ENCODE measurements at regions not wholly inside any gene's neighbourhood (a gene's known extent, or its start where the extent isn't known, plus 50 kb on each side); places are given as distances from the start of the nearest gene placed in this dataset.

- H3K9me3 ChIP-seq, result no peaks in the 10 kb centered on the region
- no peak overlapping the region for H3K4me3 ChIP-seq (ENCODE audit: low read depth in 2 of 2, low read length in 1 of 2)
- POLR2A ChIA-PET, result no interaction called here
- H3K79me2 ChIP-seq (ENCODE audit: insufficient read depth), result no peaks in the 10 kb centered on the region
- H4K20me1 ChIP-seq (ENCODE audit: insufficient read depth), result no peaks in the 10 kb centered on the region
- no peaks in the 10 kb centered on the region for H3K27me3 ChIP-seq (ENCODE audit: insufficient read depth)
- no peaks in the 10 kb centered on the region for H3K9me2 ChIP-seq
- TF ChIP-seq REST (IDR thresholded peaks at IDR 0.05; ENCODE audit: low read depth, low read length) (no peak), RAD21 (IDR thresholded peaks at IDR 0.05; ENCODE audit: low read length) (no peak), PBX3 (IDR thresholded peaks at IDR 0.05) (peak; percentile 35; the same call in 1 of the 2 replicates), MEF2A (IDR thresholded peaks at IDR 0.05; ENCODE audit: borderline replicate concordance, low read depth) (no peak), GABPA (IDR thresholded peaks at IDR 0.05; ENCODE audit: low read depth) (no peak), FOXJ3 (CRISPR knock-in tag; IDR thresholded peaks at IDR 0.05) (no peak), RCOR1 (IDR thresholded peaks at IDR 0.05; ENCODE audit: low read length) (no peak), SIN3A (IDR thresholded peaks at IDR 0.05; ENCODE audit: borderline replicate concordance, low read depth, low read length) (no peak), CHD2 (IDR thresholded peaks at IDR 0.05; ENCODE audit: low read length, partially characterized antibody) (no peak), FOSL2 (IDR thresholded peaks at IDR 0.05; ENCODE audit: borderline replicate concordance, low read depth) (no peak; the same call in 1 of the 2 replicates), GATA2 (CRISPR knock-in tag; IDR thresholded peaks at IDR 0.05) (no peak), CTCF (IDR thresholded peaks at IDR 0.05) (no peak), NFIC (IDR thresholded peaks at IDR 0.05; ENCODE audit: borderline replicate concordance) (0 out of 2 replicates have a peak, but pooled peaks have one; percentile 33), POLR2AphosphoS5 (IDR thresholded peaks at IDR 0.05; ENCODE audit: low read depth, low read length) (no peak), TCF12 (IDR thresholded peaks at IDR 0.05) (peak; percentile 28; the same call in 1 of the 2 replicates), USF1 (IDR thresholded peaks at IDR 0.05; ENCODE audit: borderline replicate concordance, low read depth) (no peak), EZH2phosphoT487 (IDR thresholded peaks at IDR 0.05; ENCODE audit: borderline replicate concordance, low read depth) (no peak)
- H3K36me3 ChIP-seq (replicated peaks in 1 of 2; ENCODE audit: control insufficient read depth in 1 of 2, insufficient read depth in 2 of 2, low read length in 1 of 2), result no peaks in the 10 kb centered on the region
- H3K27ac ChIP-seq (ENCODE audit: low read depth in 2 of 2, low read length in 1 of 2), result no peak overlapping the region
- CTCF ChIA-PET, result interaction anchor here (1.4 kb wide), 1 partner anchor 10 kb away, joined by 5 read pairs; no protein-coding TSS in a partner anchor
- WGBS (ENCODE audit: low lambda C conversion rate), result 46% methylated on average over 3 of the region's 3 CpGs
- no peak overlapping the region for H3K9ac ChIP-seq
- H3K4me1 ChIP-seq (ENCODE audit: control insufficient read depth in 1 of 2, insufficient read depth in 2 of 2, low read depth in 1 of 2, low read length in 1 of 2), result no peaks in the 10 kb centered on the region; a peak in 1 of 4 replicates
- H3F3A ChIP-seq (replicated peaks; ENCODE audit: insufficient read depth), result no peaks in the 10 kb centered on the region
- H3K4me2 ChIP-seq, result no peak overlapping the region
- no peak for DNase-seq
- no peak overlapping the region for H2AFZ ChIP-seq (ENCODE audit: low read depth)
Measured at GRCh38 chr5:57592236-57592635, 109.6 kb upstream of the ACTBL2 start.
